ENCODE measurements at regions not wholly inside any gene's neighbourhood (a gene's known extent, or its start where the extent isn't known, plus 50 kb on each side); places are given as distances from the start of the nearest gene placed in this dataset.

DNA sequence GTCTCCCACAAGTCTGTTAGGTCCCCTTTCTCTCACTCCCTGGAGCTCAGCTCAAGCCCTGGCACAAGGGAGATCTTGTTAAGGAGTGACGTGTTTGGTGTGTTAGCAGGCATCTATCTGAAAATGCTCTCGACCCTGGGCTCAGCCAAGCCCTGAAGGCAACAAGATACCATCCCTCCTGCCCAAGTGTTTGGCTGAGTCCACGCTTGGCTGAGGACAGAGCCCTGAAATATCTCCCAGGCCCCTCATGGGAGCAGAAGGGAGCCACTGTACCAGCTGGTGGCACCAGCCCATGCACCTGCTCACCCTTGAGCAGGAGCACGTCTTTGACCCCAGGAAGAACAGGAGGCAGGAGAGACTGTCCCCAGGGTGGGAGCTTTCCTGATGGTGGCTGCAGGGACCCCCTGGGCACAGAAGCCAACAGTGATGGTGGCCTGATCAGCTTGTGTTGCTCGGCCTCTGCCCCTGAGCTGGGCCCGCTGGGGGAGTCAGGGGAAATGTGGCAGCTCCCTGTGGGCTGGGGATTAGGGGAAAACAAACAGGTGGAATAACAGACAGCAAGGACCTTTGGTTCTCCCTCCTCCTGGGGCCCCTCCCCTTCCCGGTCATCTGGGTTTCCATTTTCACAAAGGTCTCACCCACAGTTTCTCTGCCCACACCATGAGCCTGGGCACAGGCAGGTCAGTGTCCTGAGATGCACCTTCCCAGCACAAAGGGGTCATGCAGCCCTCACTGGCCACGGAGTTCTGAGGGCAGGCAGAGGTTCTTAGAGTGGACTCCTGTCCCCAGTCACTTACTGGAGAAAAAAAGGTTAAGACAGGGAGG is 91.6 kb downstream of the RHOB start:
- H3K79me2 ChIP-seq (ENCODE audit: low read depth) = no peaks in the 10 kb centered on the region
- H3F3A ChIP-seq (ENCODE audit: low read depth) = peaks cover 8% of the 10 kb centered on the region
- H3K4me3 Mint-ChIP-seq = no peak overlapping the region
- H3K4me1 Mint-ChIP-seq = peaks cover 63% of the 10 kb centered on the region
- no peak overlapping the region for H3K4me3 ChIP-seq
- no peaks in the 10 kb centered on the region for H3K36me3 ChIP-seq
- H3K4me1 ChIP-seq = peaks cover 20% of the 10 kb centered on the region
- no peaks in the 10 kb centered on the region for H4K20me1 ChIP-seq (ENCODE audit: low read depth)
- H3K9ac ChIP-seq = no peak overlapping the region
- peaks cover 31% of the 10 kb centered on the region for H3K27me3 Mint-ChIP-seq (ENCODE audit: insufficient read depth, low read depth)
- TF ChIP-seq, protein P1, sequence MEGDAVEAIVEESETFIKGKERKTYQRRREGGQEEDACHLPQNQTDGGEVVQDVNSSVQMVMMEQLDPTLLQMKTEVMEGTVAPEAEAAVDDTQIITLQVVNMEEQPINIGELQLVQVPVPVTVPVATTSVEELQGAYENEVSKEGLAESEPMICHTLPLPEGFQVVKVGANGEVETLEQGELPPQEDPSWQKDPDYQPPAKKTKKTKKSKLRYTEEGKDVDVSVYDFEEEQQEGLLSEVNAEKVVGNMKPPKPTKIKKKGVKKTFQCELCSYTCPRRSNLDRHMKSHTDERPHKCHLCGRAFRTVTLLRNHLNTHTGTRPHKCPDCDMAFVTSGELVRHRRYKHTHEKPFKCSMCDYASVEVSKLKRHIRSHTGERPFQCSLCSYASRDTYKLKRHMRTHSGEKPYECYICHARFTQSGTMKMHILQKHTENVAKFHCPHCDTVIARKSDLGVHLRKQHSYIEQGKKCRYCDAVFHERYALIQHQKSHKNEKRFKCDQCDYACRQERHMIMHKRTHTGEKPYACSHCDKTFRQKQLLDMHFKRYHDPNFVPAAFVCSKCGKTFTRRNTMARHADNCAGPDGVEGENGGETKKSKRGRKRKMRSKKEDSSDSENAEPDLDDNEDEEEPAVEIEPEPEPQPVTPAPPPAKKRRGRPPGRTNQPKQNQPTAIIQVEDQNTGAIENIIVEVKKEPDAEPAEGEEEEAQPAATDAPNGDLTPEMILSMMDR (IDR thresholded peaks at IDR 0.05) = no peak
- TF ChIP-seq EZH2 (IDR thresholded peaks at IDR 0.05) (no peak), EZH2phosphoT487 (IDR thresholded peaks at IDR 0.05) (no peak)
- H3K9me3 Mint-ChIP-seq = peaks cover 2% of the 10 kb centered on the region
- H3K27ac ChIP-seq = no peak overlapping the region
- no peak overlapping the region for H2AFZ ChIP-seq (replicated peaks)
- H3K27me3 ChIP-seq = no peaks in the 10 kb centered on the region
- peak overlapping the region; percentile 23 for H3K27ac Mint-ChIP-seq
- no peaks in the 10 kb centered on the region for H3K36me3 Mint-ChIP-seq
- DNase-seq (ENCODE audit: low spot score) = no peak
- no peaks in the 10 kb centered on the region for H3K9me3 ChIP-seq (ENCODE audit: low read depth)
- peak overlapping the region; percentile 18 for H3K4me2 ChIP-seq

GRCh38 chr2:20539133-20539719 is 92.4 kb downstream of the RHOB start:
- H3K4me2 ChIP-seq = no peak overlapping the region
- Mint-ChIP-seq H3K27me3 (ENCODE audit: insufficient read depth, low read depth) (peaks cover 28% of the 10 kb centered on the region), H3K4me3 (no peak overlapping the region), H3K4me1 (peaks cover 66% of the 10 kb centered on the region), H3K36me3 (no peaks in the 10 kb centered on the region), H3K27ac (no peak overlapping the region), H3K9me3 (peaks cover 2% of the 10 kb centered on the region)
- H3K4me1 ChIP-seq = peaks cover 20% of the 10 kb centered on the region
- no peak overlapping the region for H3K27ac ChIP-seq
- no peak overlapping the region for H2AFZ ChIP-seq (replicated peaks)
- H3K79me2 ChIP-seq (ENCODE audit: low read depth) = no peaks in the 10 kb centered on the region
- DNase-seq (ENCODE audit: low spot score) = no peak
- H3F3A ChIP-seq (ENCODE audit: low read depth) = peaks cover 8% of the 10 kb centered on the region
- H4K20me1 ChIP-seq (ENCODE audit: low read depth) = no peaks in the 10 kb centered on the region
- H3K36me3 ChIP-seq = no peaks in the 10 kb centered on the region
- no peaks in the 10 kb centered on the region for H3K9me3 ChIP-seq (ENCODE audit: low read depth)
- no peak overlapping the region for H3K4me3 ChIP-seq
- no peaks in the 10 kb centered on the region for H3K27me3 ChIP-seq
- H3K9ac ChIP-seq = no peak overlapping the region
- TF ChIP-seq, protein P1 (IDR thresholded peaks at IDR 0.05) = no peak
- no peak for TF ChIP-seq EZH2 (IDR thresholded peaks at IDR 0.05)
- TF ChIP-seq EZH2phosphoT487 (IDR thresholded peaks at IDR 0.05) = no peak

DNA sequence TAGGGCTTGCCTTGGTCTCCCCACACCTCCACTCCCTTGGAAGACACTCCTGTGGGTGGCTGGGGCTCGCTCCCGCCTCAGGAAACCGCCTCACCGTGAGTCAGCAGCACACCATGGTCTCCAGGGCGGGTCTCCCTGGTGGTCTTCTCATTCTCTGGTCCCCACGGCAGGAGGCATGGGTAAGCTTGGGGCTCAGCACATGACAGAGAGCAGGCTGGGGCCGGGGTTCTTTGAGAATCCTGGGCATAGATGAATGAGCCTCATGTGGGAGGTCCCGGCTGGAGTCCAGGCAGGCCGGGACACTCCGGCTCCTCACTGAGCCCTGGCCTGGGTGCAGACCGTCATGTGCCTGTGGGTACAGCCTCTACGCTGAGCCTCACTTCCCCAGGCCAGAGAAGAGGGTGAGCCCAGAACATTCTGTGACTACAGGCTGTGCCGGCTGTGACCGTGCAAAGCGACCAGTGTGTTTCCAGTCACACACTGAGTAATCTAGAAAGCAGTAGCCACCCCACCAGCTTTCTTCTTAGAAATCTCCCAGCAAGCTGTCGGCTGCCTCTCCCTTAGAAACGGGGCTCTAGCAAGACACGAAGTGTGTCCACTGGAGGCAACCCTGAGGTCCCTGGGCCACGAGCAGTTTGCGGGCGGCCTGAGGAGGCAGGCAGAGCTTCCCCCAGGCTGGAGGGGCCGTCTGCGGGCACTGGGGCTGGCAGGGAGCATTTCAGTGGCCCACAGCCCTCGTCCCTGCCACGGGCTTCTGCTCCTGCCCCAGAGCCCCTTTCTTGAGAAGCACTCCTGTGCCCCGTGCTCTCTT is 93.1 kb downstream of the RHOB start:
- no peak overlapping the region for H2AFZ ChIP-seq (replicated peaks)
- no peak for DNase-seq (ENCODE audit: low spot score)
- no peak overlapping the region for H3K4me3 ChIP-seq
- peaks cover 8% of the 10 kb centered on the region for H3F3A ChIP-seq (ENCODE audit: low read depth)
- H4K20me1 ChIP-seq (ENCODE audit: low read depth) = no peaks in the 10 kb centered on the region
- no peaks in the 10 kb centered on the region for H3K79me2 ChIP-seq (ENCODE audit: low read depth)
- peaks cover 20% of the 10 kb centered on the region for H3K4me1 ChIP-seq
- no peaks in the 10 kb centered on the region for H3K36me3 ChIP-seq
- H3K27me3 ChIP-seq = no peaks in the 10 kb centered on the region
- H3K27me3 Mint-ChIP-seq (ENCODE audit: insufficient read depth, low read depth) = peaks cover 31% of the 10 kb centered on the region
- no peaks in the 10 kb centered on the region for H3K9me3 ChIP-seq (ENCODE audit: low read depth)
- no peak for TF ChIP-seq EZH2 (IDR thresholded peaks at IDR 0.05)
- TF ChIP-seq EZH2phosphoT487 (IDR thresholded peaks at IDR 0.05) = no peak
- TF ChIP-seq, protein P1 (IDR thresholded peaks at IDR 0.05) = no peak
- peak overlapping the region; percentile 65 for H3K27ac Mint-ChIP-seq
- no peak overlapping the region for H3K9ac ChIP-seq
- peaks cover 2% of the 10 kb centered on the region for H3K9me3 Mint-ChIP-seq
- no peak overlapping the region for H3K27ac ChIP-seq
- peaks cover 71% of the 10 kb centered on the region for H3K4me1 Mint-ChIP-seq
- no peaks in the 10 kb centered on the region for H3K36me3 Mint-ChIP-seq
- H3K4me2 ChIP-seq = no peak overlapping the region
- H3K4me3 Mint-ChIP-seq = no peak overlapping the region

All from neural progenitor cell (in vitro differentiated cells).